Esophagus squamous epithelium (tissue), 4 donors: ENCODE measurements at regions not wholly inside any gene's neighbourhood (a gene's known extent, or its start where the extent isn't known, plus 50 kb on each side); places are given as distances from the start of the nearest gene placed in this dataset.

Experiments
- POLR2A ChIP-seq, 4 donors: fragments of 450-650 bp; IDR thresholded peaks; one replicate each; pipeline ENCODE4 v1.6.1; 2017; ENCODE audit warnings: antibody characterized with exemption in 4 of 4, mild to moderate bottlenecking in 4 of 4, moderate library complexity in 3 of 4
- TF ChIP-seq, protein P1 (sequence below), 6 experiments: fragments of 450-650 bp in 4 of 6; fragments of 200-600 bp in 2 of 6; sonication (generic) in 2 of 6; IDR thresholded peaks; one replicate each; pipeline ENCODE4 v1.5.1; 2016 to 2019; ENCODE audit warnings: antibody characterized with exemption in 6 of 6, mild to moderate bottlenecking in 4 of 6, moderate library complexity in 4 of 6

DNA sequence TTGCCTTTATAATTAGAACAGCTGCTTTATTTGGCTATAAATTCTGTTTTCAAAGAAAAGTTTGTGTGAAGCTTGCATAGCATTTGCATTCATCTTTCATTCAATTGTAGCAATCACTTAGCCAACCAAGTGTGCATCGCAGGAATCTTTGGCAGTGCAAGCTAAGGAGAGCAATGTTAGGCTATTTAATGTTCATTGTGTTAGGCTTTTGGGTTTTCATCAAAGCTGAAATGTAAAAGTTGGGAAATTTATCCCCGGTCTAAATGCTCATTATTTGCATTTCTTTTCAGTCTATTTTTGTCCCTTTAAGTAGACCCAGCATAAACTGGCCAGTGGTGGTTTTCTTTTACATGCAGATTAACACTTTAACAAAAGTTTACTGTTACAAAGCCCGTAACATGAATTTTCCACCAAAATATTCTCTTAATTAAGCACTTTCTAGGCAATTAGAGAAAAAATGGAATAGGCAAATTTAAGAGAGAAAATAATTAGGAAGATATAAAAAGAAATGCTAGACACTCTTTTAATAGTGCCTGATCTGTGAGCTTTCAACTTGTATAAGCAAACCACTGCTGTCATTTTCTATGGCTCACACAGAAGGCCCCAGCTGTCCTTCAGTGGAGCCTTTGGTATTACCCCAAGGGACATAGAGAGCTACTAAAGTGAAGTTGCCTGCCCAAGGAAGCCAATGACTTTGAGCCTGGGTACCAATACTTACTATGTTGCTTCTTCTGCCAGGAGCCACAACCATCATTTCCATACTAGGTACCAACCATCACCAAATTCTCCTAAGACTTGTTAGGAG is 898.9 kb upstream of the SEL1L start:
- no peak for TF ChIP-seq POLR2A (IDR thresholded peaks at IDR 0.05)
- TF ChIP-seq, protein P1, sequence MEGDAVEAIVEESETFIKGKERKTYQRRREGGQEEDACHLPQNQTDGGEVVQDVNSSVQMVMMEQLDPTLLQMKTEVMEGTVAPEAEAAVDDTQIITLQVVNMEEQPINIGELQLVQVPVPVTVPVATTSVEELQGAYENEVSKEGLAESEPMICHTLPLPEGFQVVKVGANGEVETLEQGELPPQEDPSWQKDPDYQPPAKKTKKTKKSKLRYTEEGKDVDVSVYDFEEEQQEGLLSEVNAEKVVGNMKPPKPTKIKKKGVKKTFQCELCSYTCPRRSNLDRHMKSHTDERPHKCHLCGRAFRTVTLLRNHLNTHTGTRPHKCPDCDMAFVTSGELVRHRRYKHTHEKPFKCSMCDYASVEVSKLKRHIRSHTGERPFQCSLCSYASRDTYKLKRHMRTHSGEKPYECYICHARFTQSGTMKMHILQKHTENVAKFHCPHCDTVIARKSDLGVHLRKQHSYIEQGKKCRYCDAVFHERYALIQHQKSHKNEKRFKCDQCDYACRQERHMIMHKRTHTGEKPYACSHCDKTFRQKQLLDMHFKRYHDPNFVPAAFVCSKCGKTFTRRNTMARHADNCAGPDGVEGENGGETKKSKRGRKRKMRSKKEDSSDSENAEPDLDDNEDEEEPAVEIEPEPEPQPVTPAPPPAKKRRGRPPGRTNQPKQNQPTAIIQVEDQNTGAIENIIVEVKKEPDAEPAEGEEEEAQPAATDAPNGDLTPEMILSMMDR (IDR thresholded peaks at IDR 0.05) = no peak
